ENCODE measurements at regions not wholly inside any gene's neighbourhood (a gene's known extent, or its start where the extent isn't known, plus 50 kb on each side); places are given as distances from the start of the nearest gene placed in this dataset.

DNA sequence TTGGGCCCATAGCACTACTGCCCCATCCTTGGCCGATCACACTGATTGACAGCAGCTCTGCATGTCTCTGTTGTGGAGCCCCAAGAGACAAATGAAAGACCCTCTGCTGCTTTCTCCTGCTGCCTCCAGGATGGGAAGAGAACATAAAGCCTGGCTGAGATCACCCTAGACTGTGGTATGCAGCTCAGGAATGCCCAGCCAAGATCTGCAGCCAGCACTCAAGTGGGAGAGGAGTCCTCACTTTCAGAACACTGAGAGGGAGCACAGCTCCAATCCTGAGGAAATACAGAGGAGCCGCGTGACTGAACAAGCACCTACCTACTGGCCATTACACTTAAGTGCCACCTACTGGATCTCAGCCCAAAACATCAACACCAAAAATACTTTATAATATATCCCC is 203.0 kb downstream of the POSTN start:
- TF ChIP-seq, protein P1, sequence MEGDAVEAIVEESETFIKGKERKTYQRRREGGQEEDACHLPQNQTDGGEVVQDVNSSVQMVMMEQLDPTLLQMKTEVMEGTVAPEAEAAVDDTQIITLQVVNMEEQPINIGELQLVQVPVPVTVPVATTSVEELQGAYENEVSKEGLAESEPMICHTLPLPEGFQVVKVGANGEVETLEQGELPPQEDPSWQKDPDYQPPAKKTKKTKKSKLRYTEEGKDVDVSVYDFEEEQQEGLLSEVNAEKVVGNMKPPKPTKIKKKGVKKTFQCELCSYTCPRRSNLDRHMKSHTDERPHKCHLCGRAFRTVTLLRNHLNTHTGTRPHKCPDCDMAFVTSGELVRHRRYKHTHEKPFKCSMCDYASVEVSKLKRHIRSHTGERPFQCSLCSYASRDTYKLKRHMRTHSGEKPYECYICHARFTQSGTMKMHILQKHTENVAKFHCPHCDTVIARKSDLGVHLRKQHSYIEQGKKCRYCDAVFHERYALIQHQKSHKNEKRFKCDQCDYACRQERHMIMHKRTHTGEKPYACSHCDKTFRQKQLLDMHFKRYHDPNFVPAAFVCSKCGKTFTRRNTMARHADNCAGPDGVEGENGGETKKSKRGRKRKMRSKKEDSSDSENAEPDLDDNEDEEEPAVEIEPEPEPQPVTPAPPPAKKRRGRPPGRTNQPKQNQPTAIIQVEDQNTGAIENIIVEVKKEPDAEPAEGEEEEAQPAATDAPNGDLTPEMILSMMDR (IDR thresholded peaks at IDR 0.05): no peak
- TF ChIP-seq ZFX (IDR thresholded peaks at IDR 0.05; ENCODE audit: borderline replicate concordance): no peak
